GM19351 (cell line): ENCODE measurements at regions not wholly inside any gene's neighbourhood (a gene's known extent, or its start where the extent isn't known, plus 50 kb on each side); places are given as distances from the start of the nearest gene placed in this dataset.
"Not testable (repeated sequence)": the region's sequence is repeated elsewhere in the genome, so short reads cannot be mapped to it uniquely, and the experiment has no call there.

Experiments
- ATAC-seq: cut with Tn5 transposase; IDR thresholded peaks from one replicate; pipeline ENCODE4 v1.9.1; 2021; ENCODE audit warnings: mild to moderate bottlenecking, moderate library complexity; ENCODE audit not compliant: unreplicated experiment

GRCh38 chr10:33965795-33966581, 631.5 kb upstream of the NRP1 start:
- ATAC-seq, result no peak

DNA sequence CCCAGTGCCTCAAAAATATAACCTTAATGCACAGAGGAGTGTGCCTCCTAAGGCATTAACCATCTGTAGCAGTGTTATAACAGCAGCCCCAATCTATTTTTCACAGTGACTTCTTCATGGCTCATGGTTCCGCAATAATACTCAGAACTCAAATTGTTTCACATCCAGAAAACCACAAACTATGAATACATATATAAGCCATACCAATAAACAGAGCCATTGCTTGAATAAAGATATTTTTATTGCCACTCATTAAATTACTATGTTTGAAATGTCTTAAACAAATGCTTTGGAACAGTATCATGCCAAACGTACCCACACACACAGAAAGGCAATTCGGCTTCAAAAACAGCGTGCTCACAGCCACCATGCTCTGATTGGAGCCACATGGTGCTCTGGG, 629.3 kb upstream of the NRP1 start:
- ATAC-seq, result no peak

GRCh38 chr10:33956322-33956721, 621.9 kb upstream of the NRP1 start:
- ATAC-seq, result not testable (repeated sequence)

GRCh38 chr10:33955676-33956075, 621.2 kb upstream of the NRP1 start:
- no peak for ATAC-seq

DNA sequence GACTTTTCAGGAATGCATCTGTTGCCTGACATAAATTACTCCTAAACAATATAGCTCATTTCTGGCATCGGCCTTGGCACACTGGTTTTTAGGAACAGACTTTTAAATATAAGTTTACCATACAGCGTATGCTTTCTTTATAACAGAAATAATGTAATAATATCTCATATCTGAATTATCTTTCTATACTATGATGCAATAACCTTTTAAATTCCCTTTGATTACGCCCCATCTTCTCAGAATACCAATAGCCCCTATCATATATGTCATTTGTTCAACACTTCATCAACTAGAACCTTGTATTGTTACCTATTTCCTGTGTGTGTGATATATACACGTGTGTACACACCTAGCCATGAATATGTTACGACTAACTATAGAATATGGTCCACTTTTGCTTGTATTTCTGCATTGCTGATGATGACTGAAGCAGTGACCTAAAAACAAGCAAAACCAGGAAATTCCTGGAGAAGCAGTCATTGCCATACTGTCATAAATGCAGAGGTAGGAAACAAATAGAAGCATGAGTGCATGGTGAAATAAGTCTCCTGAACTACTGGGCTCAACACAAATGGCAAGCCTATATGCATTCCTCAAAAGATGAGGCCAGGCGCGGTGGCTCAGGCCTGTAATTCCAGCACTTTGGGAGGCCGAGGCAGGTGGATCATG, 618.4 kb upstream of the NRP1 start:
- ATAC-seq, result no peak

- no peak for ATAC-seq
Observed at GRCh38 chr10:33950206-33950605, 615.7 kb upstream of the NRP1 start.

DNA sequence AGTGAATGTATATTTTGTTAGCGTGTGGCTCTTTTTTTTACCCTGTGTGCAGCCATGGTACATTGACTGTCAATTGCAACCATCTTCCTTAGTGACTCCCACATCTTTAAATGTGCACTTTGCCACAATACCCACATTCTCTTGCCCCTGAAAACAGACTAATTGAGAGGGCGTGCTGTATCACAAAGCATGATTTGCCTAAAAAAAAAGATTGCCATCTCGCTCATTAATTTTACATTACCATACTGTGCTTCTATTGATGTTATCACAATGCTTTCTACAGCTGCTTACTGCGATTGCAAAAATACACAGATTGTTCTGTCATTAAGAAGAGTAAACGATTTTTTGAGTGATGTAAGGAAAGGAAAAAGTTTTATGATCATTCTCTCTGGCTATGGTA, 613.1 kb upstream of the NRP1 start:
- no peak for ATAC-seq

DNA sequence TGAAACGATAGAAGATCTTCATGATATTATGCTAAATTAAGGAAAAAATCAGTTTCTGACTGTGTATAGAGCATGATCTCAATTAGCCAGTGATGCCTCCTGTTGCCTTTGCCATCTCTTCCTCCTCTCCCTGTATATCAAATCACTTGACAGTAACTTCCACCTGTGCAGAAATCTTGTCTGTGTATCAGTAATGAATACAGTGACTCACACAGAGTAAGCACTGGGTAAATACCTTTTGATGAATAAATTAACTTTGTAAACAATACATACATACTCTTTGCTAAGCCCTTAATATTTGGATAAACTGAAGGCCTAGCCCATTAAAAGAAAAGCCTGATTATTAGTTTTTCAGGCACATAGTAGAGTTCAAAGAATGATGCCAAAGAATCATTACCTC, 610.6 kb upstream of the NRP1 start:
- ATAC-seq, result no peak

- ATAC-seq, result no peak
Observed at GRCh38 chr10:33942508-33942907, 608.0 kb upstream of the NRP1 start.

- no peak for ATAC-seq
Observed at GRCh38 chr10:33939892-33940291, 605.4 kb upstream of the NRP1 start.

DNA sequence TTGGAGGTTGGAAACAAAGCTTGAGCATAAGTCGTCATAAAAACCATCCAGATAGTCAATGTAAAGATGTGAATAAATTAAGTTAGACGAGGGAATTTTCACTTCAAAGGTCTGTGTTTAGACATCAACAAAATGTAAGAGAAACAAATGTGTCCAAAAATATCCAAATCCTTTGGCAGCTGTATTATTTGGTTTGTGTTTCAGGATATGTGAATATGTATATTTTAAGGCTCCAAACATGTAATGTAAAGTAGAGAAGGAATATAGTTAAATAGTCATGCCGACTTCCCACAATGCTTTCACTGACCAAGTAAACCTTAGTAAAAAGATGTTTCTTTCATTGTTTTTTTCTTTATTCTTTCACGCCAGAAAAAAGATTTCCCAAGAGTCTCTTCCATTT, 604.9 kb upstream of the NRP1 start:
- no peak for ATAC-seq

GRCh38 chr10:33938001-33938400, 603.5 kb upstream of the NRP1 start:
- ATAC-seq, result no peak

DNA sequence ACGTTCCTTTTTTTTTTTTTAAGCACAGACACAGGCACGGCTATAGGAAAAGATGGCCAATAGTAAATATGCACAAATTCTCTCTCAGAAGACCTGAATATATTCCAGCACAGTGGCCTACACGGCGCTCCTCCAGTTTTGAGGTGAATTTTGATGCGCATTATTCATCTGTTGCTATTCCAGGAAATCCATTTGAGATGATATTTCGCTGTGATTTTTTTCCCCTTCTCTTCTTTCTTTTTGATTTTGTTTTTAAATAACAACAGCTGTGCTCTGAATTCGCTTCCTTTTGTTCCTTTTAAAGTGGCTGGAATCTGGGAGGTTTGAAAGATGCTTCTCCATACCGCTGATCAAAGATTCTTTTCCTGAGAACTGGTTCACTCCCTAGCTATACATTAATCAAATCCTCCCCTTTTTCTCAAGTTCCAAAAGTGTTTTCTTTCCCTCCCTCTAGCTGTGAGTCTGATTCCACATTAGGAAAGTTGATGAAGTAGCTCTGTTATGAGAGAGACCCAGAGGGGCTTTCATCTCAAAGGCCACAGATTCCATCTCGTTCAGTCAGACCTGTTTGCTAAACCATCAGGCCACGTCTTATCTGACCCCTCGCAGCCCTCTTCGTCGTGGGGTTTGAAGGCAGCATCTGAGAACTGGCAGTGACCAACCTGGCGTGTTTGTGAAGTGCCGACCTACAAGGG, 602.7 kb upstream of the NRP1 start:
- no peak for ATAC-seq

GRCh38 chr10:33935350-33935749, 600.9 kb upstream of the NRP1 start:
- ATAC-seq, result no peak

- ATAC-seq, result no peak
Observed at GRCh38 chr10:33930079-33930478, 595.6 kb upstream of the NRP1 start.

DNA sequence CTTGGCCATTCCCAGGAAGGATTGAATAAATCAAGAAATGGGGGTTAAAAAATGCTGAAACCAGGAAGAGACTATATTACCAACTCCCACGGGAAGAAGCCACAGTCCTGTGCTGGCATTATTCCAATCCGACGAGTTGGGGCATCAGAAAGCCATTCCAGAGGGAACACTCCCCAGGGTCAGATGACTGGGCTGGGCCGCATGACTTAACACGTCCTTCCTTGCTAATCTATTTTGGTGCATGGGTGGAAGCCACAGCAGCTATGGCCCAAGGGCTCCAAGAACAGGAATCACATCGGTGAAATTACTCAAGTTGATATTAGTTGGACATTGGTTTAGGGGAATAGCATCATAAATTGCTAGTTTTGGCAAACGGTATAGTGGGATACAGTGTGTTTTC, 592.9 kb upstream of the NRP1 start:
- ATAC-seq, result no peak

DNA sequence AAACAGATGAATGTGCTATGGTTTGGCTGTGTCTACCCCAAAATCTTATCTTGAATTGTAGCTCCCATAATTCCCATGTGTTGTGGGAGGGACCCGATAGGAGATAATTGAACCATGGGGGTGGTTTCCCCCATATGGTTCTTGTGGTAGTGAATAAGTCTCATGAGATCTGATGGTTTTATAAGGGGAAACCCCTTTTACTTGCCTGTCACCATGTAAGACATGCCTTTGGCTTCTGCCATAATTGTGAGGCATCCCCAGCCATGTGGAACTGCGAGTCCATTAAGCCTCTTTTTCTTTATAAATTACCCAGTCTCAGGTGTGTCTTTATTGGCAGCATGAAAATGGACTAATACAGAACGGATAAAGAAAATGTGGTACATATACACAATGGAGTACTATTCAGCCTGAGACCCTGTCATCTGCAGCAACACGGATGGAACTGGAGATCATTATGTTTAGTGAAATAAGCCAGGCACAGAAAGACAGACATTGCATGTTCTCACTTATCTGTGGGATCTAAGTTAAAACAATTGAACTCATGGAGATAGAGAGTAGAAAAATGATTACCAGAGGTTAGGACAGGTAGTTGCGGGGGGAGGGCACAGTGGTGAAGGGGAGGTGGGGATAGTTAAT, 587.6 kb upstream of the NRP1 start:
- no peak for ATAC-seq

DNA sequence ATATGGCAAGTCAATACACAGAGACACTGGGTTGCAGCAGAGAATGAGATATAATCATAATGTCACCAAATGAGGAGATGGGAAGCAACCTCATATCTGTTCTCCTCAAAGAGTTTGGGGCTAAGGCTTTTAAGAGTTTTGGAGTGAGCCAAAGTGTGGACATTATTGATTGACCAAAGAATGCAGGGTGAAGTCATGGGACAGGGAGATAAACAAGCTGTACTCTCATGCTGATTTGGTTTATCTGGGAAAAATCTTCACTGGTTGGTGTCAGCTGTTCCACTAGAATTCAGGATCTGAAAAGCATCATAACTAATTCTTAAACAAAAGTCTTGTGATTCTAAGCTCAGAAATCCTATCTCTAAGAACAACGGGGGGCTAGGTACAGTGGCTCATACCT, 585.9 kb upstream of the NRP1 start:
- no peak for ATAC-seq

GRCh38 chr10:33919244-33919643, 584.8 kb upstream of the NRP1 start:
- ATAC-seq, result no peak

DNA sequence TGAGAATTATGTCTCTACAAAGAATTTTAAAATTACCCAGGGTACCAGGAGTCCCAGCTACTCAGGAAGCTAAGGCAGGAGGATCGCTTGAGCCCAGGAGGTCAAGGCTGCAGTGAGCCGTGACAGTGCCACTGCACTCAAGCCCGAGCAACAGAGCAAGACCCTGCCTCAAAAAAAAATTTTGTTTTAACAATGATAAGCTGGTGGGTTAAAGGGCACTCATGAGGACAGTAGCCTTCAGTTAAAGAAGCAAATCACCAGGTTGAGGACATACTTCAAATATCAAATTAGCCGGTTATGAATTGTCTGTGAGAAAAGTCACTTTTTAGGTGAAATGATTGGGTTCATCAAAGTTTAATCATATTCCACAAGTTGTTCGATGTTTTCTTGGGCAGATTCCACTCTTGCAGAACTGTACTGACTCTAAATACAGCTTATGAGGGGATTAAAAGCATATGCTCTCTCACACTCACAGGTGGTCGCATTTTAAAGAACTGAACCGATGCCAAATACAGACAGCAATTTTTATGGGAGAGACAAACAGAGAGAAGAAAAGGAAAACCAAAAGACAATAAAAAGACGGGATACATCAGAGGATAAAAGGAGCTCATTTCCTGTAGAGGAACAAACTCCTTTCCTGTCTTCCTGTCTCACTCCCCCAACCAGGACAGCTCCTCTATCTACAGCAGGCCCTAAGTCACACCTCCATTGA, 582.8 kb upstream of the NRP1 start:
- ATAC-seq, result no peak

- no peak for ATAC-seq
Observed at GRCh38 chr10:33914746-33915145, 580.3 kb upstream of the NRP1 start.
